ENCODE measurements at regions not wholly inside any gene's neighbourhood (a gene's known extent, or its start where the extent isn't known, plus 50 kb on each side); places are given as distances from the start of the nearest gene placed in this dataset.
"Not testable (repeated sequence)": the region's sequence is repeated elsewhere in the genome, so short reads cannot be mapped to it uniquely, and the experiment has no call there.

- no peak for DNase-seq (ENCODE audit: low read depth)
- no peak overlapping the region for H3K4me3 ChIP-seq (ENCODE audit: control insufficient read depth, low read depth, low read length)
- no peak for TF ChIP-seq CTCF (IDR thresholded peaks at IDR 0.05; ENCODE audit: control insufficient read depth, insufficient read depth, low read depth, low read length, missing control alignments)
Measured at GRCh38 chr3:87121856-87122255, 105.3 kb upstream of the CHMP2B start.

- no peak overlapping the region for H3K4me3 ChIP-seq (ENCODE audit: control insufficient read depth, low read depth, low read length)
- no peak for DNase-seq (ENCODE audit: low read depth)
- no peak for TF ChIP-seq CTCF (IDR thresholded peaks at IDR 0.05; ENCODE audit: control insufficient read depth, insufficient read depth, low read depth, low read length, missing control alignments)
Measured at GRCh38 chr3:87120881-87121280, 106.2 kb upstream of the CHMP2B start.

GRCh38 chr3:87120236-87120635, 106.9 kb upstream of the CHMP2B start:
- no peak overlapping the region for H3K4me3 ChIP-seq (ENCODE audit: control insufficient read depth, low read depth, low read length)
- no peak for DNase-seq (ENCODE audit: low read depth)
- no peak for TF ChIP-seq CTCF (IDR thresholded peaks at IDR 0.05; ENCODE audit: control insufficient read depth, insufficient read depth, low read depth, low read length, missing control alignments)

GRCh38 chr3:87109465-87109864, 117.6 kb upstream of the CHMP2B start:
- no peak for DNase-seq (ENCODE audit: low read depth)
- TF ChIP-seq CTCF (IDR thresholded peaks at IDR 0.05; ENCODE audit: control insufficient read depth, insufficient read depth, low read depth, low read length, missing control alignments), result no peak
- no peak overlapping the region for H3K4me3 ChIP-seq (ENCODE audit: control insufficient read depth, low read depth, low read length)

GRCh38 chr3:87101861-87102625, 111.1 kb upstream of the VGLL3 start:
- no peak for DNase-seq (ENCODE audit: low read depth)
- TF ChIP-seq CTCF (IDR thresholded peaks at IDR 0.05; ENCODE audit: control insufficient read depth, insufficient read depth, low read depth, low read length, missing control alignments), result no peak
- no peak overlapping the region for H3K4me3 ChIP-seq (ENCODE audit: control insufficient read depth, low read depth, low read length)

- not testable (repeated sequence) for H3K4me3 ChIP-seq (ENCODE audit: control insufficient read depth, low read depth, low read length); DNase-seq (ENCODE audit: low read depth)
Measured at GRCh38 chr3:87097733-87098132, 106.8 kb upstream of the VGLL3 start.

GRCh38 chr3:87090631-87091030, 99.7 kb upstream of the VGLL3 start:
- no peak for DNase-seq (ENCODE audit: low read depth)
- TF ChIP-seq CTCF (IDR thresholded peaks at IDR 0.05; ENCODE audit: control insufficient read depth, insufficient read depth, low read depth, low read length, missing control alignments), result no peak
- H3K4me3 ChIP-seq (ENCODE audit: control insufficient read depth, low read depth, low read length), result no peak overlapping the region
